ENCODE measurements at regions not wholly inside any gene's neighbourhood (a gene's known extent, or its start where the extent isn't known, plus 50 kb on each side); places are given as distances from the start of the nearest gene placed in this dataset.
A peak's percentile ranks its signal among the peaks of the same experiment; 100 is the strongest.
"Not testable (repeated sequence)": the region's sequence is repeated elsewhere in the genome, so short reads cannot be mapped to it uniquely, and the experiment has no call there.

DNA sequence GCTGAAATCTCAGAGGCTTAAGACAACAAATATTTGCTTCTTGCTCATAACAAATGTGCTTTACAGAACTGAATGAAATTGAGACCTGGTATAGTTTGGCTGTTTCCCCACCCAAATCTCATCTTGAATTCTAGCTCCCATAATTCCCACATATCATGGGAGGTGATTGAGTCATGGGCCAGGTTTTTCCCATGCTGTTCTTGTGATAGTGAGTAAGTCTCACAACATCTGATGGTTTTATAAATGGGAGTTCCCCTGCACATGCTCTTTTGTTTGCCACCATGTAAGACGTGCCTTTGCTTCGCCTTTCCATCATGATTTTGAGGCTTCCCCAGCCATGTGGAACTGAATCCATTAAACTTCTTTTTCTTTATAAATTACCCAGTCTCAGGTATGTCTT is 221.1 kb upstream of the DIPK2B start:
- DNase-seq: no peak

DNA sequence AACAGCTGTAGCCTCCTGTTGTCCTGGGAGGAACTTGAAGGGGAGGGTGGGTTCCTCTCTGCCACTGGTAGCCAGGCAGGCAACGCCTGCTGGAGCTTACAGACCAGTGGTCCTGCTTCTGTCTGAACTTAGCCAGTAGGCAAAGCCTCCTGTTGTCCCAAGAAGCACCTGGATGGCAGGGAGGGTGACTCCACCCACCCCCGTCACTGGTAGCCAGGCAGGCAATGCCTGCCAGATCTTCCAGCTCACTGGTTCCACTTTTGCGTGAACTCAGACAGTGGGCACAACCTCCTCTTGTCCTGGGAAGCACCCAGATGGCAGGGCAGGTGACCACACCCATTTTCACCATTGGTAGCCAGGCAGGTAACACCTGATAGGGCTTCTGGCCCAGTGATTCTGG is 203.5 kb upstream of the DIPK2B start:
- no peak for DNase-seq

DNA sequence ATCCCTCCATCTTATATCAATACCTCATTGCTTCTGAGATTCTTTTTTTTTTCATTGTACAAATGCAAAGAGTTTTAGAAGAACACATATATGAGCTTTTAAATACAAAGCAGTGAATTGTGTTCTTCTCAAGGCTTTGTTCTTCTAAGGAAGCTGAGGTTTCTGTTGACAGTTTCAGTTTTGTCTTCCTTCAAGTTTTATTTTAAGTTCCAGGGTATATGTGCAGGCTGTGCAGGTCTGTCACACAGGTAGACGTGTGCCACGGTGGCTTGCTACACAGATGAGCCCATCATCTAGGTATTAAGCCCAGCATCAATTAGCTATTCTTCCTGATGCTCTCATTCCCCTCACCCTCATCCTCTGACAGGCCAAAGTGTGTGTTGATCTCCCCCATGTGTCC is 201.2 kb upstream of the DIPK2B start:
- DNase-seq: peak in 1 of 56 donors; percentile 1

DNA sequence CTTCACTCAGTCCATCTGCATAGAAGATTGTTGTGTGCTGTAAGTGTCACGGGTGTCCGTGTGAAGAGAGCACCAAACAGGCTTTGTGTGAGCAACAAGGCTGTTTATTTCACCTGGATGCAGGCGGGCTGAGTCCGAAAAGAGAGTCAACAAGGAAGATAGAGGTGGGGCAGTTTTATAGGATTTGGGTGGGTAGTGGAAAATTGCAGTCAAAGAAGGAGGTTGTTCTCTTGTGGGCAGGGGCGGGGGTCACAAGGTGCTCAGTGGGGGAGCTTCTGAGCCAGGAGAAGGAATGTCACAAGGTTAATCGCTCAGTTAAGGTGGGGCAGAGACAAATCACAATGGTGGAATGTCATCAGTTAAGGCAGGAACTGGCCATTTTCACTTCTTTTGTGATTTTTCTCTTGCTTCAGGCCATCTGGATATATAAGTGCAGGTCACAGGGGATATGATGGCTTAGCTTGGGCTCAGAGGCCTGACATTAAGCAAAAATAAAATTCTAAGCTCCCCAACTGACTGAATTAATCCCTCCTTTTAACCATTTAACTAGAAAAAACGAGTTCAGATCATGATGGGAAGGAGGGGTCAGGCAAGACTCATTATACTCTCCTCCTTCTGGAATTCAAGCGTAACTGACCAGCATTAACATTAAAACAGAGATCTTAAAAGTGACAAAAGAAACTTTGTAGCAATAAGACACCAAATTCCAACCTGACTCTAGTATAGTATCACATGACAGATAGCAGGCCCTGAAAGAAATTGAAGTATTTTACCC is 200.5 kb upstream of the DIPK2B start:
- not testable (repeated sequence) for DNase-seq

DNA sequence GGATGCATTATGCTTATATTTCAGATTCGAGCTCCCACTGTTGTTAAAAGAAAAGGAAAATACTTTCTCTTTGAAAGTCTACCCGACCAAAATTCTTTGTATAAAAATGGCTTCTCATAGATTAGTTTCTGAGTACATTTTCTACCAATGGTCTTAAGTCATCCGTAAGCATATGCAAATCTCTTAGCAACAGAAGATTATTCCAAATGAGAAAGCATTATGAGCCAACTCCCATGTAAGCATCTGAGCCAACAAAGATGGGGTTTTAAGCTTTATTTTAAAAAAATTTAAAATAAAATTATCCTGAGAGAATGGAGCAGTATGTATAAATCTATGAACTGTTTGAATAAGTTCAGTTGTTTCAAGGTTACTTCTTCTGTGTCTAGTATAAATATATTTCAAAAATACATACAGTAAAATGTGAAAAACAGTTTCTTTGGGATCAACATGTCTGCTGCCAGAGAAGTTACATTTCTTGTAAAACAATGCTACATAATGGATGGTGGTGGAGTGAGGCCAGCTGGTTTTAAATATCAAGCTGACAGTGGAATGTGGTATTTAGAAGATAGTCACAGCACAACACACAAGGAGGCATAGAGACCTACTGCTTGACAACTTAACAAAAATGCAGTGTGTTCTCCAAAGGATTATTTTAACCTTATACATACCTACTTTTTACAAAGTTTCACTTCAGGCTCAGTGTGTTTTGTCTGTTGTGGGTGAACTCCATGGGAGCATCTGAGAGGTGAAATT is 199.5 kb upstream of the DIPK2B start:
- no peak for DNase-seq

DNA sequence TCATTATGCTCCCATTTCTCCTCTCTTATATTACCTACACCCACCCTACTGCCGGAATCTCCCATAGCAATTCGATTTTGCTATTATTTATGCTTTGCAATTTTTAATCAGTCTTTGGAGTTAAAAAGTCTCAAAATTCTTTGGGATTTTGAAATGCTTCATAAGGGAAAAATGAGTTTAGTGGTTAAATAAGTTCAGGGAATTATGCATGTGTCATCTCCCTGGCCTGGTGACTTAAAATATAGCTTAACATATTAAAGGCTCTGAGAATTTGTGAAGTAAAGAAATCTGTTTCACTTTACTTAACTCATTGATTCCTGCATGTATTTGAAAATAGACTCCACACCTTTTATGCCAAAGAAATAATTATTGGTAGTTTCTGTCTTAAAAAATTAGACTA is 185.1 kb upstream of the DIPK2B start:
- DNase-seq: no peak

DNA sequence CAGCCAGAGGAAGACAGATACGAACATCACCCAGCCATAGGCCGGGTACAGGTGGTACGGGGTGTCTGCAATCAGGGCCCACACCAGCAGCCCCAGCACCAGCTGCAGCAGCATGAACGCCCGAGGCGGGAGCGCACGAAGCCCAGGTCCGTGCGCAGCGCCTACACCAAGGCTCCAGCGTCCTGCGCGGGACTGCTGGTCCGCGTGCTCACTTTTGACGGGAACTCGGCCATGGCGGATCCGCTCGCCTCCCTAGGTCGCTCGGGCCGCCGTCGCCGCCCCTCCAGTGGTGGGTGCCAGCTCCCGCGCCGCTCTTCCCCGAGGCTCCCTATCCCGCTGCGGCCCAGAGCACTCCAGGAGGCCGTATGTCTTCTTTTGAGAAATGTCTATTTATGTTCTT is 181.2 kb upstream of the DIPK2B start:
- DNase-seq: no peak

DNA sequence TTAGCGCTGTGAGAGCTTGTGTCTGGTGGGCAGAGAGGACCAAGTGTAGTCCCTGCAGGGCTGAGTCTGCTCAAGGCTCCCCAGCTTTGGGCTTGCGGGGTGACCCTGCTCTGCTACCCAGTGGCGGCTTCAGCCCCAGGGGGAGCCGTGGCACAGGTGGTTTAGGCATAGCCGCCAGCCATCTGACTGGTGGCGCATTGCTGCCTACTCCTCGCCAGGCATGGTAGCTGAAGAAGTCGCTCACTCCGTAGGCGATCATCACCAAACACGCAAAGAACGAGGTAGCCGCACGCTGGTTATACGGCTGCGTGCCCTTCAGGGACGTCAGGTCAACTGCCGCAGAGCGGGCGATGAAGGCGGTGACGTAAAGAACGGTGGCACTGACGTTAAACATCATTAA is 180.7 kb upstream of the DIPK2B start:
- no peak for DNase-seq

DNA sequence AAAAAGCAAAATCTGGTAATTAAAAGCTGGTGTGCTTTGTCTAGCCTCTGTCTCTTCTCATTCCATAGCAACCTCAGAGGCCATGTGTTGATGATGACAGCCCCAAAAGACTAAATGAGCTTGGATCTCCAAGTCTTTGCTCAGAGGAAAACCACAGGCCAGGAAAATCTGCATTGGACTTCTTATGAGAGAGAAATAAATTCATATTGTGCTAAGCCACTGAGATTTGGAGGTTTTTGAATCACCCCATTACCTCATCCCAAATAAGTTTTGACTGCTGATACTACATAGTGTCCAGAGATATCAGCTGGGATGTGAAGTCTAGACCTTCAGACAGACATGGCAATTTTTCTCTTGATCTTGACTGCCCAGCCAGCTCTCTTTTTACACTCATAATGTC is 178.6 kb upstream of the DIPK2B start:
- no peak for DNase-seq

DNA sequence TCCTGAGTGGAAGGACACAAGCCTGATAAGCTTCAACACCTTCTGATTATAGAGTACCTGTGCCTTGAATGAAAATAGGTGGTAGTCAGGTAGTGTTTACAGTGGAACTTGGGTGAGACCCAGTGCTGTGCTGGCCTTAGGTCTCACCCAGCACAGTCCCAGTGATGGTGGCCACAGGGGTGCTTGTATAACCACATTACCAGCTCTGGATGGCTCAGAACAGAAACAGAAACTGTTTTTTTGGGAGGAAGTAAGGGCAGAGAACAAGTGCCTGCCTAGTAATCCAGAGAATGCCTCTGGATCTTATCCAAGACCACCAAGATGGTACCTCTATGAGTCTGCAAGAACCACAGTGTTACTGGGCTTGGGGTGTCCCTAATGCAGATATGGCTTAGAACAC is 171.5 kb upstream of the DIPK2B start:
- DNase-seq: no peak

DNA sequence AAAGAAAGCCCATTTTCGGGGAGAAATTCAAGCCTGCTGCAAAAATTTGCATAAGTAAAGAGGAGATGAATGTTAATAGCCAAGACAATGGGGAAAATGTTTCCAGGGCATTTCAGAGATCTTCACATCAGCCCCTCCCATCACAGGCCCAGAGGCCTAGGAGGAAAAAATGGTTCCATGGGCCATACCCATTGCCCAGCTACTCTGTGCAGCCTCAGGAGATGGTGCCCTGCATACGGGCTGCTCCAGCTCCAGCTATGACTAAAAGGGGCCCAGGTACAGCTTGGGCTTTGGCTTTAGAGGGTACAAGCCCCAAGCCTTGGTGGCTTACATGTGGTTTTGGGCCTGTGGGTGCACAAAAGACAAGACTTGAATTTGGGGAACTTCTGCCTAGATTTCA is 168.0 kb upstream of the DIPK2B start:
- DNase-seq: no peak

DNA sequence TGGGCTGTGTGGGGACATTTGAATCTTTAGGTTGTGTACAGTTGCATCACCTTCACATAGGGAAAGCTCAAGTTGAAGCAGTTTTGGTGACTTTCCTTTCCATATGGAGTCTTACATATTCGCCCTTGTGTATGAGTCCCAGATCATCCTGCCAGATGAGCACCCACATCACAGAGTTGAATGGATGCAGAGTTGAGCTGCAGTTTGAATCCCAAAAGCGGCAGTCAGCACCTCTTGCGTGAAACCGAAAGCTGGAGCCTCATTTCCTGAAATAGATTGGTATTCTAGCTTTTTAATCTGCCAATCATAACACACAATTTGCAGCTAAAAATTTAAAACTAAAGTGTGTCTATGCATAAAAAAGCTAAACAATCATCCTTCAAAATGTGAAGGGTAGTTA is 162.9 kb upstream of the DIPK2B start:
- DNase-seq: no peak

DNA sequence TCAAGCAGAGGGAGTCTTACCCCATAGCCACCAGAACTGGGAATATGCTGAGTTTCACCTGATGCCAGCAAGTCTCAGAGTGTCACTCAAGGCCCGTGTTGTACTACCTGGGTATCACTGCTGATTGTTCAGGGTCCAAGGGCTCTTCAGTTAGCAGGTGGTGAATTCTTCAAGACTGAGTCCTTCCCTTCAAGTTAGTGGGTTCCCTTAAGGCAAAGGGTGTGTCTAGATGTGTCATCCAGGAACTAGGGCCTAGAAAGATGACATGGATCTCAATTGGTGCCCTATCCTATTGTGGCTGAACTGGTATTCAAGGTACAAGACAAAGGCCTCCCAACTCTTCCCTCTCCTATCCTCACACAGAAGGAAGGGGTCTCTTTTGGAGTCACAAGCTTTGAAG is 159.9 kb upstream of the DIPK2B start:
- DNase-seq: no peak

DNA sequence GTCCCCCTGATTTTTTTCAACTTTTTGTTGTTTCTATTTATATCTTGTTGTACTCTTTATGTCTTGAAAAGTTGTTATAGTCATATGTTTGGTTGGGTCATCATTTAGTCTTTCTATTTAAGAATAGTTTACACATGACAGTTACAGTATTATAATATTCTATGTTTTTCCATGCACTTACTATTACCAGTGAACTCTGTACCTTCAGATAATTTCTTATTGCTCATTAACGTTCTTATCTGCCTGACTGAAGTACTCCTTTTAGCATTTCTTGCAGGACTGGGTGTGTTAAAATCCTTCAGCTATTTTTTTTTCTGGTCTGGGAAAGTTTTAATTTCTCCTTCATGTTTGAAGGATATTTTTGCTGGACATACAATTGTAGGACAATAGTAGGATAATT is 157.7 kb upstream of the DIPK2B start:
- DNase-seq: no peak

DNA sequence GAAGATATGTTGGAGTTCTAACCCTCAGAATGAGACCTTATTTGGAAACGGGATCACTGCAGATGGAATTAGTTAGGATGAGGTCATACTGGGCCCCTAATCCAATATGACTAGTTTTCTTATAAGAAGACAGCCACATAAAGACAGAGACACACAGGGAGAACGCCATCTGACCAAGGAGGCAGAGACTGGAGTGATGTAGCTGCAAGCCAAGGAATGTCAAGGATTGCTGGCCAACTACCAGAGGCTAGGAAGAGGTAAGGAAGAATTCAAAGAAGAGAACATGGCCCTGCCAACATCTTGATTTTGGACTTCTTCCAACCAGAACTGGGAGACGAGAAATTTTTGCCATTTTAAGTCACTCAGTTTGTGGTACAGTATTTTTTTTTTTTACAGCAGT is 152.8 kb upstream of the DIPK2B start:
- no peak for DNase-seq

DNA sequence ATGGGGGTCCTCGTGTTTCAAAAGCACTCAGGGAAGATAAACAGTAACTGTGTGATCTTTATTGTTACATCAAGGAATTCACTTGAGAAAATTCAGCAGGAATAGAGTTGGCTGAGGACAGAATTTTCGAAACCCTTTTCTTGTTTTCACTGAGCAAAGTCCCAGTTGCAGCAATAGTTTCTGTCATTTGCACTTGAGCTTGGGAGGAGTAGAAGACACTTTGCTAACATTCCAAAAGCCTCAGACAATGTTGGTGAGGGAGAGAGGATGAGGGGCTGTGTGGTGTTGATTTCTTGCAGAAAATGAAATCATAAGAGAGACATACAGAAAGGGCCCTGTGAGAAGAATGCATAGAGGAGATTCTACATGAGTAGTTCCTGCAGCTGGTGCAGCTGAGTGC is 151.9 kb upstream of the DIPK2B start:
- DNase-seq: no peak

DNA sequence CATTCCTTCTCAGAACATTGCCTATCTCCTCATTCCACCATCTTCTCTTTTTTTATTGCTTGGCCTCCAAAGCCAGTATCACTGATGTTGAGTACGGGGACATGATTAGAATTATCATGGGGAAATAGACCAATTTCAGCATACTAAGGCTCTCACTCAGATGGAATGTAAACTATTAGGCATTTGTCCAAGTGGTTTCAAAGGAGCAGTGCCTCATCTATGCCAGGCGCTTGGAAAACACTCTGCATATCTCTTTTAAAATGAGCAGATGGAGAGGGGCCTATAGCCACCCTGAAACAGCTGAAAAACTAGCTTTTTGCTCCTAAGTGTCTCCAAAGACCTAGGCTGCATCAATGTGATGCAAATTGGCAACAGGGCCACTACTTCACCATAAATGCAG is 150.8 kb upstream of the DIPK2B start:
- no peak for DNase-seq

DNA sequence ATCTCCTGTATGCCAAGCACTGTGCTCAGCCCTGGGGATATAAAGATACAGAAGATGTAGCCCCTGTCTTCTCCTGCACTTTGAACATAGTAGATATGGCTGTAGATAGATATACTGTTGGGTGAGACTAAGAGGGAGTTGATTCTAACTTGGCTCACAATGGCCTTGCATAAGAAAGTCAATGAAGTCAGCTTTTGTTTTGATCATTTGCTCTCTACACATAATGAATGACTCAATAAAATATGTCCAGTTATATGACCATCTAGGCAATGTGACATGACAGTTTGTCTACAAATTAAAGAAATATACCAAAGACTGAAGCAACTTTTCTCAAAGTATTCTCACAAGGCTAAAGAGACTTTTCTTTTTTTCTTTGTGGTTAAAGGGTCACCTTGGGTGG is 147.6 kb upstream of the DIPK2B start:
- no peak for DNase-seq

DNA sequence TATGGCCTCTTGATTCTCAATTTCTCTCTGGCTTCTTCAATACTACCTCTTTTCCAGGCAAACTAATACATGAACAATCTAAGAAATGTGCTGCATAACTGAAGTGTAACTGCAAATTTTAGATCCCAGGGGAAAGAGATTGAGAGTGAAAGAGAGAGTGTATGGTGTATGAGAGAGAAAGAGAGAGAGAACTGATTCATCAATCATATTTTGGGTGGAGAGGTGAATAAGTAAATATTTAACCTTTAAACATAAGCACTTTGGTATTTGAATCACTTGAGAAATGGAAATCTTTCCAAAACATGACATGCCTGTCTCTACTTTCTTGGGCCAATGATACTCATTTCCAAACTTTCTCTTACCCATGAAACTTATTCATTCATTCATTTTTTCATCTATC is 147.2 kb upstream of the DIPK2B start:
- no peak for DNase-seq

DNA sequence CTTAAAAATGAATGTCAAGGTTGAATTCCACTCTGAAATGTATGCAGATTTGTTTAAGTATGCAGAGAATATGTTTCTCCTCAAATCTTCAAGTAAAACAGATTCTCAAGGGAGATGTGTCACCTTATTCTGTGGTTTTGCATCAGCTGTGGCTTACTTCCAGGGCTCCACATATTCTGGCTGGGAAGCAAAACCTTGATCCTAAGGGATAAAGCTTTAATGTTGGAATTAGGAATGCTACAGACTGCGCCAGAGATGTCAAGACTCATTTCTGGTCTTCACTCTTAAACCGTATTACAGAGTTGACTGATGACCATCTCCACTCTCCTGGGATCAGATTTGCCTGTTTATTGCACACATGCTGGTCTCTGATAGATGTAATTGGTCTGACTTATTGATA is 143.9 kb upstream of the DIPK2B start:
- DNase-seq: no peak

DNA sequence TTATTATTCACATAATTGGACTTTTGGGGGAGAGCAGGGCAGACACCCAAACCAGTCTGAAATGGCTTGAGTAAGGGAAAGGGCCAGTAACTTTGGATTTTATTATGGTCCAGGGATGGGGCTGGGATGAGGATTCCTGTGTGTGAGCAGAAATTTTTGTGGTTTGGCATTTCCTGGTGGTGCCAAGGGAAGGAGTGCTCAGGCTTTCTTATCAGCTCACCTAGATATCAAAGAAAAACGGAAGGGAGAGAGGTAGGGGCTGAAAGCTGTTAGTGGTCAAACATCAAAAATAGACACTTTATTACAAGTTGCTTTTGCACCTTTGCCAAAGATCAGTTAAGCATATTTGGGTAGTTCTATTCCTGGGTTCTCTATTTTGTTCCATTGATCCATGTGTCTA is 128.5 kb upstream of the DIPK2B start:
- DNase-seq: no peak

DNA sequence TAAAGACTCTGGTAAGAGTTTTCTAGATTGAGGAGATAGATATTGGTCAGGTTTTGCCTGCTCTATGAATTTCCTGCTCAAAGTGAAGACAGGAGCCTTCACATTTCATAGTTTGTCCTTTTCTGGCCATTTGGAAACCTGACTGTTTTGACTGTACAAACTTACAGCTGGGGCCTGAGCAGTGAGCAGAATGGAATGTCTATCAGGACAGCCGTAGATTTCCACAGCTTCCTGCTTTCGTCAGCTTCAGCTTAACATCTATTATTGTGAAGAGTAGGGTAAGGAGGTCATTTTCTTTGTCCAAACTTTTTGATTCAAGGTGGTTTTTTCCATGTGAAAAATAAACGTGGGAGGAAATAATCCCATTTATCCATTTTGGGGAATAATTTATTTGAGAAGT is 124.3 kb upstream of the DIPK2B start:
- DNase-seq: no peak

DNA sequence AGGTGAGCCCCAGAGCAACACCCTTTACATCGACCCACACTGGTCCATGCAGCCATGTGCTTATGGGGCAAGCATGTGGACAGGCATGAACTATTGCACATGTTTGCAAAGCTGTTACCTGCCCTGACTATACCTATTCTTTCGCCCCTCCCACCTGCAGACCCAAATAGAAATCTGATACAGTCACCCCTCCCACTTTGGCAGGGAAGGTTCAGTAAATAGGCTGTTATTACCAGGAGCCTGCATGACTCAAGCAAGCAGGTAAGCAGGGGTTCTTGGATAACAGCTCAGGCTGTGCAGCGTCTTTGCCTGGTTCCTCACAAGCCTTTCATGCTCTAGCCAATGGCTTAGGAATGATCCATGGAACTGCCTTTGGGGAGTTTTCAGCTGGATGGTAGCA is 122.7 kb upstream of the DIPK2B start:
- DNase-seq: no peak
